ENCODE measurements at regions not wholly inside any gene's neighbourhood (a gene's known extent, or its start where the extent isn't known, plus 50 kb on each side); places are given as distances from the start of the nearest gene placed in this dataset.

- Histone ChIP-seq H3K9ac (no peak overlapping the region), H3K27me3 (ENCODE audit: insufficient read depth, low read depth) (no peaks in the 10 kb centered on the region), H3K27ac (no peak overlapping the region), H4K20me1 (ENCODE audit: insufficient read depth) (no peaks in the 10 kb centered on the region), H3K79me2 (ENCODE audit: insufficient read depth, low read depth) (no peaks in the 10 kb centered on the region), H3K36me3 (ENCODE audit: insufficient read depth) (no peaks in the 10 kb centered on the region), H3K4me1 (ENCODE audit: low read depth, poor library complexity, severe bottlenecking) (no peaks in the 10 kb centered on the region), H3K4me3 (IDR thresholded peaks at IDR 0.05; ENCODE audit: insufficient read depth, low read depth, low read length) (no peak overlapping the region), H3K4me2 (no peak overlapping the region), H2AFZ (ENCODE audit: low read depth) (no peak overlapping the region)
- no peak for TF ChIP-seq CTCF (conservative IDR thresholded peaks at IDR 0.05; ENCODE audit: low read depth, low read length)
Observed at GRCh38 chr18:29982218-29982617, 1060.3 kb downstream of the DSC3 start.

GRCh38 chr18:29979881-29980280 lies 1062.7 kb downstream of the DSC3 start:
- Histone ChIP-seq H2AFZ (ENCODE audit: low read depth) (no peak overlapping the region), H3K9ac (no peak overlapping the region), H4K20me1 (ENCODE audit: insufficient read depth) (no peaks in the 10 kb centered on the region), H3K79me2 (ENCODE audit: insufficient read depth, low read depth) (no peaks in the 10 kb centered on the region), H3K4me1 (ENCODE audit: low read depth, poor library complexity, severe bottlenecking) (no peaks in the 10 kb centered on the region), H3K27ac (no peak overlapping the region), H3K36me3 (ENCODE audit: insufficient read depth) (no peaks in the 10 kb centered on the region), H3K4me3 (IDR thresholded peaks at IDR 0.05; ENCODE audit: insufficient read depth, low read depth, low read length) (no peak overlapping the region), H3K27me3 (ENCODE audit: insufficient read depth, low read depth) (no peaks in the 10 kb centered on the region), H3K4me2 (no peak overlapping the region)
- TF ChIP-seq CTCF (conservative IDR thresholded peaks at IDR 0.05; ENCODE audit: low read depth, low read length): no peak

GRCh38 chr18:29969876-29970275 lies 1072.7 kb downstream of the DSC3 start:
- no peaks in the 10 kb centered on the region for H4K20me1 ChIP-seq (ENCODE audit: insufficient read depth)
- no peak overlapping the region for H3K4me2 ChIP-seq
- no peaks in the 10 kb centered on the region for H3K79me2 ChIP-seq (ENCODE audit: insufficient read depth, low read depth)
- no peaks in the 10 kb centered on the region for H3K27me3 ChIP-seq (ENCODE audit: insufficient read depth, low read depth)
- no peak overlapping the region for H2AFZ ChIP-seq (ENCODE audit: low read depth)
- H3K9ac ChIP-seq: no peak overlapping the region
- TF ChIP-seq CTCF (conservative IDR thresholded peaks at IDR 0.05; ENCODE audit: low read depth, low read length): no peak
- no peak overlapping the region for H3K27ac ChIP-seq
- H3K4me1 ChIP-seq (ENCODE audit: low read depth, poor library complexity, severe bottlenecking): no peaks in the 10 kb centered on the region
- H3K4me3 ChIP-seq (IDR thresholded peaks at IDR 0.05; ENCODE audit: insufficient read depth, low read depth, low read length): no peak overlapping the region
- H3K36me3 ChIP-seq (ENCODE audit: insufficient read depth): no peaks in the 10 kb centered on the region

- Histone ChIP-seq H3K4me3 (IDR thresholded peaks at IDR 0.05; ENCODE audit: insufficient read depth, low read depth, low read length) (no peak overlapping the region), H3K4me1 (ENCODE audit: low read depth, poor library complexity, severe bottlenecking) (no peaks in the 10 kb centered on the region), H3K9ac (no peak overlapping the region), H3K4me2 (no peak overlapping the region), H3K27me3 (ENCODE audit: insufficient read depth, low read depth) (no peaks in the 10 kb centered on the region), H3K27ac (no peak overlapping the region), H3K36me3 (ENCODE audit: insufficient read depth) (no peaks in the 10 kb centered on the region; the same call in 1 of the 2 replicates), H4K20me1 (ENCODE audit: insufficient read depth) (no peaks in the 10 kb centered on the region), H2AFZ (ENCODE audit: low read depth) (no peak overlapping the region), H3K79me2 (ENCODE audit: insufficient read depth, low read depth) (no peaks in the 10 kb centered on the region)
- no peak for TF ChIP-seq CTCF (conservative IDR thresholded peaks at IDR 0.05; ENCODE audit: low read depth, low read length)
Observed at GRCh38 chr18:29962579-29962978, 1080.0 kb downstream of the DSC3 start.
